ENCODE measurements at regions not wholly inside any gene's neighbourhood (a gene's known extent, or its start where the extent isn't known, plus 50 kb on each side); places are given as distances from the start of the nearest gene placed in this dataset.

GRCh38 chr2:57899898-57900297, 146.7 kb upstream of the VRK2 start:
- DNase-seq (ENCODE audit: low read depth in 4 of 4, low spot score in 1 of 4), result no peak

DNA sequence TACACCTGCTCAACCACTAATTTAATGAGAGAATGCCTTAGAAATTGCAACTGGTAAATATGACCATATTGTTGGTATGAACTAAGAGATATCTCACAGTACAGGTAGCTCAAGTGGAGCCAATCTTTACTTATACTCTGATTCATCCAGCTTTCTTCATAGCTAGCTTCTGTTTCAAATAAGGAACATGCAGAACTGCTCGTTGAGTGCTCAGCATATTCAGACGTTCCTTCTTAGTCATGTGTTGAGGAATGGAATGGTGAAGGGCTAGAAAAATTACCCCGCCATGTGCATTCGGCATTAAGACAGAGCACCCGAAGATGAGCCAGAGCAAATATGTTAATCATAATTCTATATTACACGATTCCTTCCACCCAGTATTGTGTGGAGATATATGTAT, 144.0 kb upstream of the VRK2 start:
- no peak for DNase-seq (ENCODE audit: low read depth in 4 of 4, low spot score in 1 of 4)

DNA sequence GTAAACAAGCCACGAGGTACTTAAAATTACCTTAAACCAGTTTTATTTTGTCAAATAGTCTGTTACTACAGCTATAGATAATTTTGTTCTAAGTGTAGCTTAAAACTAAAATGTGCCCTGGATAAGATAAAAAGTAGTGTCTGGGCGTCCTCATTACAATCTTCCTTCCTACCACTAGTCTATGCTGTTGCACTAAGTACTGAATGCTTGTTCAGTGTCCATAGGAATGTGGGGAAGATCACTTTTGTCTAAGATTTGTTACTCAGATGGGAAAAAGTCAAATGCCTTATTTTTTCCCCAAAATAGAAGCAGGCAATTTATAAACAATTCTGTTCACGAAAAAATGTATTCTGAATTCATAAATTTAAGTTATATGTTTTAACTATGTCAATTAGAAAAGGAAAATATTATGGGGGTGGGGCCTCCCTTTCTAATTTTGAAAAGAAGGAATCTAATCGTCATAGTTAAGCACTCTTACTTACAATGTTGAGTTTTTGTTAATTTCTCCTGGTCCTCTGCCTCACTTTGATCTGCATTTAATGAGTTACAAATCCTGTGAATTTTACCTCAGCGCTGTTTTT, 140.4 kb upstream of the VRK2 start:
- no peak for DNase-seq (ENCODE audit: low read depth in 4 of 4, low spot score in 1 of 4)

GRCh38 chr2:57907411-57907810, 139.2 kb upstream of the VRK2 start:
- DNase-seq (ENCODE audit: low read depth in 4 of 4, low spot score in 1 of 4), result no peak

DNA sequence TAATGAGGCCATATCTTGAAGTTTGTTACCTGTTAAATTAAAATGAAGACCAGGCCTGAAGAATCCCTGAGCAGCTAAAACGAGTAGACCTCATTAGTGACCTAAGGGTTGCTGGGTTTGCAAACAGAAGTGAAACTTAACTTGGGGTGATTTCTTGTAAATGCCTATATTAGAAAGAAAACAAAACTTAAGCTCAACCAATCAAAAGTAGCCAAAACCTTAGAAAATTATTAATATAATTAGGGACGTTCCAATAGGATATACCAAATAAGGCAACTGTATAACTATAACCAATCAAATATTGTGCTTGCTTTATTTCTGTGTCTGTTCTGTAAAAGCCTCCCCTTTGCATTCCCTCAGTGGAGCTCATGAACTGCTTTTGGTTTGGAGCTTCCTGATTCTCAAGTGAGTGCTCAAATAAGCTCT, 137.9 kb upstream of the VRK2 start:
- no peak for DNase-seq (ENCODE audit: low read depth in 4 of 4, low spot score in 1 of 4)

DNA sequence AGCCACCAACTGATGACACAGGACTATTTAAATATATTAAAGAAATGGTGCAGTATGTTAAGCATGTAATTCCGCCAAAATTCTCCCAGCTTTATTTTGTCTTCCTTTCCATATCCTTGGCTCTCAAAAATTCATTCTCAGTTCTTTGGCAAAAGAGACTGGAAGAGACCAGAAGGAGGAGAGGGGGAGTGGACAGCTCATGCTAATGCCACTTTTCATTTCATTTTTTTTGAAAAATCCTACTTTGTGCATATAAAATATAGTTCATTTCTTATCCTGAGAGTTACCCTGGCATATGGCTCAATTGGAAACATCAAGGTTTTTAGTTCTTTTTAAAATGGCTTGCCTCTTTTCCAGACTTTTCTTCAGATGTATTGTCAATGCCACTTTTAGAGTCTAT, 128.5 kb upstream of the VRK2 start:
- no peak for DNase-seq (ENCODE audit: low read depth in 4 of 4, low spot score in 1 of 4)

DNA sequence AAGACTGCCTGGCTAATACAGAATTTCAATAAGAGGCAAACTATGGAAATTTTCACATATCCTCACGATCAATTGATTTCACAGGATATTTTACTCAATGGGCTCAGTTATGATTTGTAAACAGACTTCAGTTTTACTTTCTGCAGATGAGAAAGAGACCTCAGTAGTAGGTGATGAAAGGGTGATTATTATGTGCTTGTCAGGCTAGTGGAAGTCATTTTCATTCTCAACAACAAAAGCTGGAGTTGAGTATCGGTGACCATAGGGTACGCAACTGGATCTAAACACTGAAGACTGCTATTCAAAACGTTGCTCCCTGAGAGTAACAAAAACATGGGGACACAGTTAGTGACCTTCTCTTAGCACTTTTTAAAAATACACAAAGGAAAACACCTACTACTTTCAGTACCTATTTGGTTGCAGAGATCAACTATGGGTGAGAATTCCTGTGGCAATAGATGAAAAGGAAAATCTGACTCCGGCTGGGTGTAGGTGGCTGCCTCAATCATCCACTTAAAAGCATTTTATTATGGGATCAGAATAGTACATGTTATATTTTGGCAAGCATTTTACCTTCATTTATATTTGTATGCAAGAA, 126.2 kb upstream of the VRK2 start:
- DNase-seq (ENCODE audit: low read depth in 4 of 4, low spot score in 1 of 4), result no peak

DNA sequence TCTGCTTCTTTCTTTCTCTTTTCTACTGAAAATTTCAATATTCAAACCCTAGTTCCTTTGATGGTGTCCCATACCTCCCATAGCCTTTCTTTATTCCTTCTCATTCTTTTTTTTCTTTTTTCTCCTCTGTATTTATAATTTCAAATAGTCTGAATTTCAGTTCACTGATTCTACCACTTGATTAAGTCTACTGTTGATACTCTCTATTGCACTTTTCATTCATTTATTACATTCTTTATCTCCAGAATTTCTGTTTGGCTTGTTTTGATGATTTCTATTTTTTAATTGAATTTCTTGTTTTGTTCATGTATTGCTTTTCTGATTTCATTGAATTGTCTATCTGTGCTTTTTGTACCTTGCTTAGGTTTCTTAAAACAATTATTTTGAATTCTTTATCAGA, 111.9 kb upstream of the VRK2 start:
- no peak for DNase-seq (ENCODE audit: low read depth in 4 of 4, low spot score in 1 of 4)

DNA sequence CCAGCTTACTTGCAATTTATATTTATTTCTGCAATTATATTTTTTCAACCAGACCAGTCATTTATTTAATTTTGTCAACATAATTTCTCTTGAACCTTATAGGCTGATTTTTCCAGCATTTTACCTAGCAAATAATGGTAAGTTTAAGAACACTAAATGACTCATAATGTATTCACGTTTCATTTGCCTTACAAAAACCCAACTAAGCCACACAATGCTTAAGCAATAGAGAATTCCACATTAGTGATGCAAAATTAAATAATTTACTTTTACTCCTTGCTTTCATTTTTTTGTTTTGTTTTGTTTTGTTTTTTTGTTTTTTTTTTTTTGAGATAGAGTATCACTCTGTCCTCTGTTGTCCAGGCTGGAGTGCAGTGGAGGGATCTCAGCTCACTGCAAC, 110.4 kb upstream of the VRK2 start:
- DNase-seq (ENCODE audit: low read depth in 4 of 4, low spot score in 1 of 4), result no peak

DNA sequence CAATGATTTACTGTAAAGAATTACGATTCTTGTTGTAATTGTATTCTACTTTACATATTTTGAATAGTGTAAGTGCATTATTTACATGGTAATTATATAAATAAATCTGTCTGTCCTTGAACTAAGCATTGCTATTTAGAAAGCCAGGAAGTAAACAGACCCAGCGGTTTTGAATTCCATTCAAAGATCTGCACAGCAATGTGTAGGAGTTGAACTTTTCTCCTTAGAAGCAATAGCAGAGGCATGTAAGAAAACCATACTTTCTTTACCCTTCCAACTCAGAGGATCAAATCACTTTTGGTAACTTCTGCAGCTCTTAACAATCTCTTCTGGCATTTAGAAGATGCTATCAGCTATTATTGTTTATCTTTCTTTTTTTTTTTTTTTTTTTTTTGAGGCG, 109.2 kb upstream of the VRK2 start:
- no peak for DNase-seq (ENCODE audit: low read depth in 4 of 4, low spot score in 1 of 4)

- no peak for DNase-seq (ENCODE audit: low read depth in 4 of 4, low spot score in 1 of 4)
Observed at GRCh38 chr2:57941816-57942215, 104.8 kb upstream of the VRK2 start.

DNA sequence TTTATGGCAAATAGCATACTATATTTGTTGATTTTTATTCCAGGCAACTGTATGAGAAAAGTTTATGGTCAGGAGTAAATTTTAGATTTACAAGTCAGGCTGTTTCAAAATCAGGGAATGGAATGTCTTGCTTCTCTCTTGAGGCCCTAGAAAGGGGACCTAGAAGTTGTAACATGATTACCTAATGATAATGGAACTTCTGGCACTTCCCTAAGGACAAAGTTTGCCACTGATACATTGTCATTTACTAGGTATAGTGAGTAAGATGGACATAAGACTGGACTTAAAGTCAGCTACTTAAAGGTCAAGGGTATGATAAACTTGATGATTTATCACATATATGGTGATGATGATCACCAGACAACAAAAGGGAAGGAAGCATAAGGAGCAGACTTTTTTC, 103.3 kb upstream of the VRK2 start:
- no peak for DNase-seq (ENCODE audit: low read depth in 4 of 4, low spot score in 1 of 4)

GRCh38 chr2:57947398-57947797, 99.2 kb upstream of the VRK2 start:
- no peak for DNase-seq (ENCODE audit: low read depth in 4 of 4, low spot score in 1 of 4)

DNA sequence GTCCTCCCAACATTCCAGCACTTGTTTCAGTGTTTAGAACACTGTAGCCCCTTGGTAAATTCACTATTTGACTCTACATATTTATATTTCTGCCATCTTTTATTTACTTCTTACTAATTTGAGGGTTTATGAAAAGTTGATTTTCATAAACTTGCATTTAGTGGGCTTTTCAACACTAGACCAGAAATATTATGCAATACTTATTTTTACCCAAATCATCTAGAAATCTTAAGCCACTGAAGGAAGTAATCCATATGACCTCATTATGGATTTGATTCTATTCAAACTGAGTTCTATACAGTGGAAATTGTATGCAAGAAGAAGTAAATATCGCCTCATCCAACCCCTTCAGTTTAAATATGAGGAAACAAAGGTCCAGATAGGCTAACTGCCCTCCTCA, 92.6 kb upstream of the VRK2 start:
- no peak for DNase-seq (ENCODE audit: low read depth in 4 of 4, low spot score in 1 of 4)

DNA sequence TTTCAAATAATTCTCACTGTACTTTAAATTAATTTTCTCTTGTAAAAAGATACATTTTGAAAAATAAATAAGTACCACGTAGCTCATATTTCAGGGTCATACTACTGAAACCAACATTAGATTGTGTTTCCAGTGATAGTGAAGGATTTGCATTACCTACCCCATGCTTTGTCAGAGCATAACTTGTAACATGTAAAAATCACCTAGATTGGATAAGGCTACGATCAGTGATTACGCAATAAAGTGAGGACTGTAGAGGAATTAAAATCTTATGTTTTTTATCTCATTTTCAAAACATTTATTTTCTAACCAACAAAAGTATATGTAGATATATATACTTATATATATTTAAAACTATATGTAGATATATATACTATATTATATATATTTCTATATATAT, 89.4 kb upstream of the VRK2 start:
- DNase-seq (ENCODE audit: low read depth in 4 of 4, low spot score in 1 of 4), result no peak

DNA sequence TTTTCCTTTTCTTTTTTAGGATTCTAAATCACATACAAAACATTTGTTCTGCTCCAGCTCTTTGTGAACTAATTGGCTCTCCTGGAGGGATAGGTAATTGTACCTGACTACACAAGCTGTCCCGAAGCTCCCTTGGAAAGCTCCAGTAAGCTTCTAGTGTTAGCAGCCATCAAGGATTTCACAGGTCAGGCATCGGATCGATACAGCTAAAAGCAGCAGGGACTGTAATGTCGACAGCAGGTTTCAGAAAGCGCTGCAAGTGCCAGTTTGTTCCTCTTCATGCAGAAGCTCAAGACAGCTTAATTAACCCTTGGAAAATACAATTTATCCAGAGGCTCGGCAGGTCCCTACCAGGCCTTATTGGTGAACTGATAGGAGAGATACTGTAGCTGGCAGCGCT, 87.2 kb upstream of the VRK2 start:
- DNase-seq (ENCODE audit: low read depth in 4 of 4, low spot score in 1 of 4), result no peak

DNA sequence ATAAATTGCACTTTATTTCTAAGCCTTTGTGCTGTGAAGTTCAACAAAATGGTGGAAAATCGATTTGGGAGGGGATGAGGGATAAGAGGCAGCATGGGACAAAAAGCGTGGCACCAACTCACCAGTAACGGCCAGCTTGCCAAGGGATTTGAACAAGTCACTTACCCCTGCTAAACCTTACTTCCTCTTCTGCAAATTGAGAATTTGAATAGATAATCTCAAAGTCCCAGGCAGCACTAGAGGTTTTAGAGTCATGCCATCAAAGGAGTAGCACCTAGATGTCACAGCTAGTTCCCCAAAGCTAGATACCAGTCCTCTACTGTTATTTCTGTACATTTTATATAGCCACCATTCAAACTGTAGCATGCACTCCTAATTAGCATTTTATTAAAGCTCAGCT, 83.7 kb upstream of the VRK2 start:
- no peak for DNase-seq (ENCODE audit: low read depth in 4 of 4, low spot score in 1 of 4)

GRCh38 chr2:57965219-57965618, 81.4 kb upstream of the VRK2 start:
- no peak for DNase-seq (ENCODE audit: low read depth in 4 of 4, low spot score in 1 of 4)

GRCh38 chr2:57965961-57966360, 80.6 kb upstream of the VRK2 start:
- DNase-seq (ENCODE audit: low read depth in 4 of 4, low spot score in 1 of 4), result no peak

- no peak for DNase-seq (ENCODE audit: low read depth in 4 of 4, low spot score in 1 of 4)
Observed at GRCh38 chr2:57973621-57974186, 72.9 kb upstream of the VRK2 start.

- DNase-seq (ENCODE audit: low read depth in 4 of 4, low spot score in 1 of 4), result no peak
Observed at GRCh38 chr2:57979158-57979557, 67.4 kb upstream of the VRK2 start.

DNA sequence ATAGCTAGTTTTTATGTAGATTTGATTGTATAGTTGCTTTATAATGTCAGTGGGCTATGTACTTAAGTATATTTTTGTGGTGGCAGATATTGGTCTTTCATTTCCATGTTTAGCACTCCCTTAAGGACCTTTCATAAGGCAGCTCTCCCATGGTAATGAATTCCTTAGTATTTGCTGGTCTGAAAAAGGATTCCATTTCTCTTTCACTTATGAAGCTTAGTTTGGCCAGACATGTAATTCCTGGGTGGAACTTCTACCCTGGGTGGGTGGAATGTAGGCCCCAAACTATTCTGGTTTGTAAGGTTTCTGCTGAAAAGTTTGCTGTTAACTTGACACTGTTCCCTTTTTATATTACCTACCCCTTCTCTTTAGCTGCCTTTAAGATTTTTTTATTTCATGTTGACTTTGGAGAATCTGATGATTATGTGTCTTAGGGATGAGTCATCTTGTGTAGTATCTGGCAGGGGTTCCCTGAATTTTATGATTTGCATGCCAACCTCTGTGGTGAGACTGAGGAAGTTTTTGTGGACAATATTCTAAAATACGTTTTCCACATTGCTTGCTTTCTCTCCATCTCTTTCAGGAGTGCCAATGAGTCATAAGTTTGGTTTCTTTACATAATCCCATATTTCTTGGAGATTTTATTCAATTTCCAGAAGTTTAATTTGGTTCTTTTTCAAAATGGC, 65.4 kb upstream of the VRK2 start:
- no peak for DNase-seq (ENCODE audit: low read depth in 4 of 4, low spot score in 1 of 4)

Data from stimulated activated CD4-positive, alpha-beta T cell treated with anti-CD3 and anti-CD28 coated beads, Interleukin-1b, Interleukin-23, amount 100 ng/mL, for 24 hours (primary cell).